ENCODE measurements at regions not wholly inside any gene's neighbourhood (a gene's known extent, or its start where the extent isn't known, plus 50 kb on each side); places are given as distances from the start of the nearest gene placed in this dataset.

DNA sequence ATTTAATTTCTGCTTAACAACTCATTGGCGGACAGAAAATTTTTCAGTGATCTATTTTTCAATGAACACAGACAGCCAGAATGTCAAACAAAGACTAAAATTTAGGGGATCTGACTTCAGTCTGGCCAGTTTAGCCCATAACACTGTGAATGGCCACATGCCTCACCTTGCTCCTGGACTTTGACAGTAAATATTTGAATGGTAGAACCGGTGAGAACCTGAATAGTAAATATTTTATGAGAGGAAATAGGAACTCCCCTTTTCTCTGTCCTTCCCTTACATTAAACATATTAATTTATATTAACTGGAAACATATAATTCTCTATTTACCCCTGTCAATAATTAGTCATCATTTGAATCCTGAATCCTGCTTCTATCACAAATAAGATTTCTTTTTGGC lies 942.1 kb downstream of the KCNJ2 start:
- DNase-seq: no peak

- DNase-seq: no peak
Observed at GRCh38 chr17:71111934-71112333, 942.6 kb downstream of the KCNJ2 start.

DNA sequence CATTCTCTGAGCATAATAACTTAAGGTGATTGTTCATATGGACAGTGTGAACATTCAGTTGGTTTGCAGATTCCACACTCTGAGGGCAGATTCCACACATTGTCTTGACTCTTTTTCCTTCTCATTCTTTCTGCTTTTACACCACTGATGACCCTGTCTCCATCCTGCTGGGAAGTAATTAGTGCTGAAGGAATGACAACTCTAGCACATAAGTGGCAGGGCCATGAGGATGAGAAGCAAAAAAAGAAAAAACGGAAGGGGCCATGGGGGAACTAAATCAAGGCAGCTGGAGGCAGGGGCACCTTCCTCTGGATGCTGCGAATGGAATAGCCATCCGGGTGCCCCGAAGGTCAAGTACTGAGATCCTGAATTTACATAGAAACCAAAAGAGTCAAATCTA lies 944.0 kb downstream of the KCNJ2 start:
- no peak for DNase-seq

GRCh38 chr17:71114911-71115668 lies 945.8 kb downstream of the KCNJ2 start:
- no peak for DNase-seq

GRCh38 chr17:71115669-71115972 lies 946.3 kb downstream of the KCNJ2 start:
- DNase-seq: no peak

- no peak for DNase-seq
Observed at GRCh38 chr17:71117466-71117865, 948.1 kb downstream of the KCNJ2 start.

- no peak for DNase-seq
Observed at GRCh38 chr17:71118039-71118438, 948.7 kb downstream of the KCNJ2 start.

GRCh38 chr17:71127416-71127815 lies 958.1 kb downstream of the KCNJ2 start:
- no peak for DNase-seq

GRCh38 chr17:71142333-71142732 lies 973.0 kb downstream of the KCNJ2 start:
- DNase-seq: no peak

- no peak for DNase-seq
Observed at GRCh38 chr17:71145486-71145885, 975.3 kb upstream of the SOX9 start.

DNA sequence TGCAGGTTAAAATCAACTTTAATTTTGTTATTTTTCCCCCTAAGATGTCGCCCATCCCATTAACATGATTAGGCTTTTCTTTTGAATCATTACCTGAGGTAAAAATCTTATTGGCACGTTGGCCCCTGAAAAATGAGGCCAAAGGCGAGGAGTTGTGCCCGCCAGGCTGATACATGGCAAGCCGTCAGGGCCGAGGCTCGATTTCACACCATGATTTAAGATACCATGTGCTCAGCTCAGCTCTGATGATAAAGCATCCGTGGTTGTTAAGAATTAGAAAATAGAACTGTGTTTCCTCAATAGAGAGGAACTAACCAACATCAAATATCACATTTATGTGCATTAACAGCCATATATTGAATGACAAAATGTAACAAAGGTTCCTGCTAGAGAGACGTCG lies 972.9 kb upstream of the SOX9 start:
- no peak for DNase-seq

- no peak for DNase-seq
Observed at GRCh38 chr17:71149607-71150006, 971.2 kb upstream of the SOX9 start.

- no peak for DNase-seq
Observed at GRCh38 chr17:71157297-71157696, 963.5 kb upstream of the SOX9 start.

DNA sequence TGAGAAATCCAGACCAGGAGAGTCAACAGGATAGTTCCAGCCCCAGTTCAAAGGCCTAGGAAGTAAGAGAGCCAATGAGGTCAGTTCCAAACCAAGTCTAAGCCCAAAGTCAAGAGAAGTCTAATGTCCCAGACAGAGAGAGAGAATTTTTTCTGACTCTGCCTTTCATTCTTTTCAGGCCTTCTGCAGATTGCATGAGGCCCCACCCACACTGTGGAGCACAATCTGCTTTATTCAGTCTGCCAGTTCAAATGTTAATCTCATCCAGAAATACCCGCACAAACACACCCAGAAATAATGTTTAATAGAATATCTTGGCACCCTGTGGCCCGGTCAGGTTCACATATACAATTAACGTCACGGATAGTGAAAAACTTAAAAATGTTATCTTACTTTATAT lies 962.4 kb upstream of the SOX9 start:
- no peak for DNase-seq

GRCh38 chr17:71163121-71163812 lies 957.6 kb upstream of the SOX9 start:
- DNase-seq: no peak

DNA sequence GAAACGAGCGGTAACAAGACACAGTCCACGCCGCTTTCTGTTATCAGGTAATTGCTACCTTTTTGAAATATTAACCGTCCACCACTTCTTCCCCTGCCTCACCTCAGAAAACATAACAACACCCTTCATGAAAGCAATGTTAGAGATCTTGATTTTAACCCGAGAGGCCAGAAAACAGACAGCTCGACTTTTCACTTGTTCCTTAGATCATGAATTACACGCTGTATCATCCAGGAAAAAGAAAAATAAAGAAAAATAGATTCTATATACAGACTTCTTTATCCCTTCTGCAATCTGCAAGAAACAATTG lies 957.1 kb upstream of the SOX9 start:
- no peak for DNase-seq

DNA sequence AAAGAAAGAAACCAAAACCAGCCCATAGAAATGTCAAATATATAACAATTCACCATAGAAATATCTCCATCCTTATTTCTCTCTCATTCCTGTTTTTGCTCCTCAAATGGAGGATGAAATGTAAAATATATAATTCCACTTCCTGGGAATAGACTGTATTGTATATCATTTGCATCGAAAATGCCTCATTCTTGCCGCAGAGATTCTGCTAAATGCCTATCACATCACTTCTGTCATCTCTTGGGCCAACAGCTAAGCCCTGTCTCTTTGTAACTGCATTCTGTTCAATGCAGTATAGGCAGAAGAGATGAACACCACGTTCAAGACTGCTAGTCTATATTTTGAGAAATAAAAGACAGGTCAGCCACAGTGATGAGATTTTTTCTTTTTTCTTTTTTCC lies 956.3 kb upstream of the SOX9 start:
- DNase-seq: no peak

- no peak for DNase-seq
Observed at GRCh38 chr17:71166311-71166710, 954.5 kb upstream of the SOX9 start.

DNA sequence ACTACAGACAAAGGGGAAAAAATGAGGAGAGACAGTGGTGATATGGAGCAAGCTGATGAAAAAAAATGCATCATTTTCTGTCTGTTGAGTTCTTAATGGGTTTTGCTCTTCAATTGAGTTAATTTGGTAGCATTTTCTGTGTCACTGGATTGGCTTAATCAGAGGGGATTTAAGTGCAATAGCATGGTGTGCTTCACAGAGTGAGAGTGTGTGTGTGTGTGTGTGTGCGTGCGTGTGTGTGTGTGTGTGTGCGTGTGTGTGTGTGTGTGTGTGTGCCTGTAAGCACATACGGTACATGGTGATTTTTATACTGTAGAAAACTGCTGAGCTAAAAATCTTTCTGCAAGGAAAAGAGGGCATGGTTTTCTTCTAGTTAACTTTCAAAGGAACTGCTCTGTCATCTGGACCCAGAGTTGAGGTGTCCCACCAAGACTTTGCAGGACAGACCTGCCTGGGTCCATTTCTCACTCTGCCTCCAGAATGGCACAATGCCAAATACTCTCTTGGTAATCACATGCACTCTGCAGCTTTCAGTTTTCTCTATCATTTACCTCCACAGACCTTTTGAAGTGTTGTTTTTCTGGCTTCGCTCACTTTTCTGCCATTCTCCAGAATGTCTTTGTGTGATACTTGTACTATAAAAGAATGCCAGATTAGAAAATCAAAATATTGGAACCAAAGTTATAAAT lies 952.6 kb upstream of the SOX9 start:
- no peak for DNase-seq

GRCh38 chr17:71170070-71170469 lies 950.8 kb upstream of the SOX9 start:
- DNase-seq: no peak

DNA sequence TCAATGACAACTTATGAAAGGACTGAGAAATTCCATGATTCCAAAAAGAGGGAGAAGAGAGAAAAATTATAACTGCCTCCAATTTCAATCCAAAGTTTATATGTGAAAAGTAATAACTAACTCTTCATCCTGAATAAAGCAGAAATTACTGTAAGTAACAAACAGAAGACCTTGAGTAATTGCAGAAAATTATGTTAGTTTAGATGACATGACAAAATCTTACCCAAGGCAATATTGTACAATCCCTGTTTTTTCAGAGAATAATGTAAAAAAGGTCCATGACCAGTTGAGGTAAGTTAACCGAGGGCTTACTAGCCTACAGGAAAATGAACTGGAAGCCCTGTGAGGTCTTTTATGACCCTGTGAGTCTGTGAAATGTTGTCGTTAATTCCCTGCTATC lies 949.5 kb upstream of the SOX9 start:
- DNase-seq: no peak

DNA sequence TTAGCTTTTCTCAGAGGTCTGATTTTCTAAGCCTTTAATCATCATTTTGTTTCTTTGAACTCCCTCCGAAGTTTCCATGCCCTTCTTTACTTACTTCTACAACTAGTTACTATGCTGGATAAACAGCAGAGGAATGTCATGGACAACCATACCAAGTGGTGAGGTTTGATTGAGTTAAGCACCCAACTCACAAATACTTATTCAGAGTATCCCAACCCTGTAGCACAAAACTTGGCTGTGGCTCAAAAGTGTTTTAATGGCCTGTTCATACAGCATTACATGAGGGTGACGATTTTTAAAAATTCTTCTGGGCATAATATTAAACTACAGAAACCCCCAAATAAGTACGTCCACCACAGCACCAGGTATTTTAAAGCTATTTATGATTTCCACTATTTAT lies 946.8 kb upstream of the SOX9 start:
- DNase-seq: no peak

DNA sequence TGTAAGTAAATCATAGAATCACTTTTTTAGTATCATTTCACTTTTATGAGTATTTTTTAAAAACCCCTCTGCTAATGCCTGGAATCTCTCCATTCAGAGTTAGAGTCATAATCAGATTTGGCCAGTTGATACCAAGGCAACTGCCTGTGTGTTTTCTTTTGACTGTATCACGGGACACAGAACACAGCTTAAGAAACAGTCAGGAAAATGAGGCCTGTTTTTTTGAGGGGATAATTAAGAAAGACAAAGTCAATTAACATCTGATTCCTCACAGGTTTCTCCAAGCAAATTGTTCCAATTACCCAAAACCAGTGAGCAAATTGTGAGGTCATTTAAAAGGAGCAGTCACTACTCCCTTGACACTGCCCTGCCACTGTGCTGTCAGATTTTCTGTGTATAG lies 944.5 kb upstream of the SOX9 start:
- DNase-seq: no peak

DNA sequence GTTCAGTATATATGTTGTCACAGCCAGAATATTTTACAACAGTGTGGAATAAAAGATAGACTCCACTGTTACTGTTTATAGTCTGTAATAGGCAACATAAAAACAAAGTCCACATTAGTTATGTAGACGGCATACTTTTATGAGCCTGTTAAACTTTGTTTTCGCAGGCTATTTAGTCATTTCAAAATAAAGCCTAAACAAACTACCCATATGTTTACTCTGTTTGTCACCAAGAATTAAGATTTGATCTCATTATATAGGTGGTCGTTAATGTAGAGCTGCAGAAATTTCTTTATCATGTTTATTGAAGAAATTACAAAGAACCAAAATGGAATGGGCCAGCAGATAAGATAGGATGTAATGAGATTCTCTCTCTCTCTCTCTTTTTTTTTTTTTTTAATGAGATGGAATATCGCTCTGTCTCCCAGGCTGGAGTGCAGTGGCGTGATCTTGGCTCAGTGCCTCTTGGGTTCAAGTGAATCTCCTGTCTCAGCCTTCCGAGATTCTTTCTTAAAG lies 943.8 kb upstream of the SOX9 start:
- DNase-seq: no peak
